Inflammatory macrophage treated with lipopolysaccharide for 4 hours (primary cell): ENCODE measurements at regions not wholly inside any gene's neighbourhood (a gene's known extent, or its start where the extent isn't known, plus 50 kb on each side); places are given as distances from the start of the nearest gene placed in this dataset.
"Not testable (repeated sequence)": the region's sequence is repeated elsewhere in the genome, so short reads cannot be mapped to it uniquely, and the experiment has no call there.

Source experiments
- DNase-seq: peaks from one replicate; pipeline ENCODE4 v3.0.0-alpha.2; 2020

DNA sequence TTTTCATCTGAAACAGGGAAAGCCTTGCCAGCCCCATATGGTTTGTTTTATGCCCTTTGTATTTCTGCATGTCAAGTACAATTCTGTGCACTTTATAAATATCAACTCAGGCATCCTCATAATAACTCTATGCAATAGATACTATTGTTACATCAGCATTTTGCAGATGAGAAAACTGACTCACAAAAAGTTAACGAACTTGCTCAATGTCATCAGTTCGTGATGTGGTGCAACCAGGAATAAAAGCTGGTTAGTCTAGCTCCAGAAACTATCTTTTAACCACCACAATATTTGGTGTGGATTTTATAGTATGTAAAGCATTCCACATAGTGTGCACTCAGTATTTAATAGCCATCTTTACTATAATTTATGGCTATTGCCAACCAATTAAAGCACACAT lies 134.9 kb downstream of the MRPS30 start:
- no peak for DNase-seq

DNA sequence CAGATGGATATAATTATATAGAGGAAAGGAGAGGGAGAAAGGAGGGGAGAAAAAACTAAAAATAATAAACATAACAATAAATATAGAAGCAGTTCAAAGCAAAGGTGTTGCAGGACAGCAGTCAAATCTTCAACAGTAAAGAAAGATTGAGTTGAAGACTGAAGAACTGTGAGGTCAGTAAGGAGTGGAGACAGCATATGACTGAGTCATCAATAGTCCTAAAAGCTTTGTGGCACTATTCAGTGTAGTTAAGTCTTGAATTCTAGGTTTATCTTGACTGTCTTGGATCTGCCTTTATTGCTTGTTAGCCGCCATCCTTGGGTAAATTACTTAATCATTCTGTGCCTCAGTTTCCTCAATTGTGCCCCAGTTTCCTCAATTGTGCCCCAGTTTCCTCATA lies 137.0 kb downstream of the MRPS30 start:
- DNase-seq, result no peak

DNA sequence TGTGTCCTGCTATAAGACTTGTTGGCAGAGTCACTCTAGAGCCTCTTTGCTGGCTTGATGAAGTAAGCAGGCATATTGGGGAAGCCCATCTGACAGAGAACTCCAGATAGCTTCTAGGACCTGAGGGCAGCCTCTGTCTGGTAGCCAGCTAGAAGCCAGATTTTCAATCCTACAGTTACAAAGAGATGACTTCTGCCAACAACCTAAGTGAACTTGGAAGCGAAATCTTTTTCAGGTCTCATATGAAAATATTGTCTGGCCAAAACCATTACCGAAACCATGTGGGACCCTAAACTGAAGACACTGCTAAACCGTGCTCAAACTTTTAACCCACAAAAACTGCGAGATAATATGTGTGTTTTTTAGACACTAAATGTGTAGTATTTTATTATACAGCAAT lies 140.9 kb downstream of the MRPS30 start:
- no peak for DNase-seq

DNA sequence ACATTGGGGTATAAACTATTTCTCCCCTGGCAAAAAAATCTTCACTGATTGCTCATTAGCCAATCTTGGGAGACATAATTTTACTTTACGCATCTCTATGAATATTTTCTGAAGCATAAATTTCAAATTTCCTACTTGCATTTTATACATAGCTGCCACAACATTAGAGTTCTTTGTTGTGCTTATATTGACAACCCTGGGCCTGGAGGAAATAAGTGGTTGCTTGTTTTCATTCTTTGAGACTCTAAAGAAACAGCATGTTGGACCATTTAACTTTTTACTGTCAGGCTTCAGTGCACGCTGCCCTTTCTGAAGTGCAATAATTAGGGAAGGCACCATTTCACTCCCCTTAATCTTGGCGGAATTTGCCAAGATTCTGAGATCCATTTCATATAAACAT lies 142.6 kb downstream of the MRPS30 start:
- DNase-seq, result no peak

DNA sequence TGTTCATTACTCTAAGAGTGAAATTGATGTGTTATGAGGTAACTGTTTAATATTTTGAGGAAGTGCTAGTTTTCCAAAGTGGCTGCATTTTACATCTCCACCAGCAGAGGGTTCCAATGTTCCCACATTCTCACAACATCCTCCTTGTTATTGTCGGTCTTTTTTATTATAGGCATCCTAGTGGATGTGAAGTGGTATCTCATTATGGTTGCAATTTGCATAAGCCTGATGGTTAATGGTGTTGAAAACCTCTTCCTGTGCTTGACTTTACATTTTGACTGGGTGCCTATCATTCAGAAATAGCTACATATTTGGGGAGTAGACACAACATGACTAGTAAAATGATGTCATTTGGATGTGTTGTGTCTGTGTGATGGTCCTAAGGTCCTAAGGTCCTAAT lies 143.6 kb downstream of the MRPS30 start:
- DNase-seq, result peak; percentile 40

DNA sequence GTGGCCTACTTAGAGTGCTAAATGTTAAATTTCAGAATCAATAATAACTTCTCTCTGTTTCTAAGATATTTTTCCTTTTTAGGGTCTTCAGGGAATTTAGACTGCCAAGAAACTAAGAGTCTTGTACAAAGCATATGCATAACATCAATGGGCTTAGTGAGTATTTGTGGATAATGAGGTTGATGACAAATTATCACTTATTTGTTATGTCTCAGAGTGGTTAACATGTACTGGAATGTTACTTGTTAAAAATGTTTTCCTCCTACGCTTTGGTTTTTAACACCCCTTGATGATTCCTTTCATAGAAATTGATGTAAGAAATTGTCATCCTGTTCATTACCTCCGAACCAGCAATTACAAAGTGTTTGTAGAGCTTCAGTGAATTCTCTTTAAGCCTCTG lies 144.3 kb downstream of the MRPS30 start:
- DNase-seq, result no peak

DNA sequence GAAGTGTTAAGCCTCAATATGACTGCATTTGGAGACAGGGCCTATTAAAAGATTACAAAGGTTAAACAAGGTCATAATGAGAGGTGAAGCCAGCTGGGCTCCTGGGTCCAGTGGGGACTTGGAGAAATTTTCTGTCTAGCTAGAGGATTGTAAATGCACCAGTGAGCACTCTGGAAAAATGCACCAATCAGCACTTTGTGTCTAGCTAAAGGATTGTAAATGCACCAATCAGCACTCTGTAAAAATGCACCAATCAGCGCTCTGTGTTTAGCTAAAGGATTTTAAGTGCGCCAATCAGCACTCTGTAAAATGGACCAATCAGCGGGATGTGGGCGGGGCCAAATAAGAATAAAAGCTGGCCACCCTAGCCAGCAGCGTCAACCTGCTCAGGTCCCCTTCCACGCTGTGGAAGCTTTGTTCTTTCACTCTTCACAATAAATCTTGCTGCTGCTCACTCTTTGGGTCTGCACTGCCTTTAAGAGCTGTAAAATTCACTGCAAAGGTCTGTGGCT lies 150.3 kb downstream of the MRPS30 start:
- not testable (repeated sequence) for DNase-seq

DNA sequence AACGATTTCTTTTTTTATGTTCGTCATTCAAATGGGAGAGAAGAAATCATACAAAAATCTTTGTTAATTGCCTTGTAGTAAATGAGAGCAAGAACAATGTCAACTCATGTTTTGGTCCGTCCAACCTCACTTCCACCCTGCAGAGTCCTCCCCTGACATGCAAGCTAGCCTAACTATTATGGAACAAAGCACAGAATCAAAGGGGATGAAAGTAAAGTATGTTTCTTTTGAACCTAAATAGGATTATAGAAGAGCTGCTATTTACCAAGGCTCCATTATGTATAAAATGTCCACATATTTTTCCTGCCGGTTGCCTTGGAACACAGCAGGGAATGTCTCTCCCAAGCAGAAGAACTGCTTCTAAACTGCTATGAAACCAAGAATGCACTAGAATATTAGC lies 161.1 kb downstream of the MRPS30 start:
- no peak for DNase-seq

DNA sequence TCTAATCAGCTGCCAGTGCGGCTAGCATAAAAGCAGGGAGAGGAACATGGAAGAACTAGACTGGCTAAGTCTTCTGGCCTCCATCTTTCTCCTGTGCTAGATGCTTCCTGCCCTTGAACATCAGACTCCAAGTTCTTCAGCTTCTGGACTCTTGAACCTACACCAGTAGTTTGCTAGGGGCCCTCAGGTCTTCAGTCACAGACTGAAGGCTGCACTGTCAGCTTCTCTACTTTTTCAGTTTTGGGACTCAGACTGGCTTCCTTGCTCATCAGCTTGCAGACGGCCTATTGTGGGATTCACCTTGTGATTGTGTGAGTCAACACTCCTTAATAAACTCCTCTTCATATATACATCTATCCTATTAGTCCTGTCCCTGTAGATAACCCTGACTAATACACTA lies 162.2 kb downstream of the MRPS30 start:
- not testable (repeated sequence) for DNase-seq

DNA sequence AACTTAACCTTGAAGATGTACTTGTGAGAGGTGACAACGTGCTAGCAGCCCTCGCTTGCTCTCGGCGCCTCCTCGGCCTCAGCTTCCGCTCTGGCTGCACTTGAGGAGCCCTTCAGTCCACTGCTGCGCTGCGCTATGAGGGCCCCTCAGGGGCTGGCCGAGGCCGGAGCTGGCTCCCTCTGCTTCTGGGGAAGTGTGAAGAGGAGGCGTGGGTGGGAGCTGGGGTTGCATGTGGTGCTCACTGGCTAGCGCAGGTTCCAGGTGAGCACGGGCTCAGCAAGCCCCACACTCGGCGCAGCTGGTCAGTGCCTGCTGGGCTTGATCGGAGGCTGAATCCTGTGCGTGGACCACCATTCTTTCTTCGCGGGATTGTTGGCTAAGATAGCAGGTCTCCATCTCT lies 166.1 kb downstream of the MRPS30 start:
- no peak for DNase-seq

DNA sequence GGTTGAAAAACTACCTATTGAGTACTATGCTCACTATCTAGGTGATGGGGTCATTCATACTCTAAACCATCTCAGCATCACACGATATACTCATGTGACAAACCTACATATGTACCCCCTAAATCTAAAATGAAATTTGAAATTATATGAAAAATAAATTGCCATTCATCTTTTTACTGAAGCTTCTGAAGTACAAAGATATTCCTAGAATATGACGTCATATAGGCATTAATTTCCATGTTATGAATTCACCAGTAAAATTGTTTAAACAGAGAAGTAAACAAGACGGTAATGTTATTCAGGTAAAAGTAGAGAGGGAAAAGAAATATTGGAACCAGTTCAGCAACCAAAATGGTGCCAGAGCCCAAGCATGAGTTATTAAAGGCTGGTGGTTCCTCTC lies 173.0 kb downstream of the MRPS30 start:
- no peak for DNase-seq

DNA sequence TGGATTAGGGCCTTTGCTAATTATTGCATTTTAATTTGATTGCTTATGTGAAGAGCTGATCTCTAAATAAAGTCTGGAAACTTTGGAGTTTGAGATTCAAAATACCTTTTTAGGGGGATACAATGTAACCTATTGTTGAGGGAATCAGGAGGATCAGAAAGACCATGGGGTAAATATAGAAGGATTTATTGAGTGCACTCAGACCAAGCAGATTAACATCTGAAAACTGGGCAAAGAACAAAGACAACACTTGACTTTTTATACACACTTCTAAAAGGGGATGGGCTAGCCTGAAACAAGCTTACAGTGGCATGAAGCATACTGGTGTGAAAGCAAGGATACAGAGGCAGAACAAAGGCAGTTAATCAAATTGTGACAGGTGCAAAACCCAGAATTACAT lies 174.3 kb downstream of the MRPS30 start:
- no peak for DNase-seq

DNA sequence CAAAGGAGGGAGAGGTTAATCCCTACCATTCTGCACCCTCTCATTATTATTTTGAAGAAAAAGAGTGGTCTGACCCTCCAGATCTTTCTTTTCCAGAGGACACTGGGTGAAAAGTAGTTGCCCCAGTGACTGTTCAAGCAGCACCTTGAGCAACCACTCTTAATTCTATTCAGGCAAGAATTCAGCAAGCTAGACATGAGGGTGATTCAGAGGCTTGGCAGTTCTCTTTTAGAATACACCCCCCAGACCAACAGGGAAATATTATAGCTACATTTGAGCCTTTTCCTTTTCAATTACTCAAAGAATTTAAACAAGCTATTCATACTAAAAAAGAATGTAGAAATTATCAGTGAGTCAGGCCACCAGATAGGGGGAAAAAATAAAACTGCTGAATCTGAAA lies 178.3 kb downstream of the MRPS30 start:
- DNase-seq, result no peak

DNA sequence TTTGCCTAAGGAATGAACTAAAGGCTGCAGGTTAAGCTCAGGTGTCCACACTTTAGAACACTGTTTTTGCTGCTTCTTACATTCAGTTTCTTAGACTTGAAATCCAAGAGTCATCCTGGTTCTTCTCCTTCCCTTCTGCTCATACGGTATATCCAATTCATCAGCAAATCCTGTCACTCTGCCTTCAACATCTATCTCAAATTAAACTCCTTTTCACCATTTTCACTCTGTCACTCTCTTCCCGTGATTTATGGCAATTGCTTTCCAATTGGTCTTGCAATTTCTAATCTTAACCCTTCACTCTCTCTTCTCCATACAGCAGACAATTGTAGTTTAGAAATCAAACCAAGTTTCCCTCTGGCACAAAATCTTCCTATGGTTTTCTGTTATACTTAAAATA lies 182.9 kb downstream of the MRPS30 start:
- DNase-seq, result no peak

DNA sequence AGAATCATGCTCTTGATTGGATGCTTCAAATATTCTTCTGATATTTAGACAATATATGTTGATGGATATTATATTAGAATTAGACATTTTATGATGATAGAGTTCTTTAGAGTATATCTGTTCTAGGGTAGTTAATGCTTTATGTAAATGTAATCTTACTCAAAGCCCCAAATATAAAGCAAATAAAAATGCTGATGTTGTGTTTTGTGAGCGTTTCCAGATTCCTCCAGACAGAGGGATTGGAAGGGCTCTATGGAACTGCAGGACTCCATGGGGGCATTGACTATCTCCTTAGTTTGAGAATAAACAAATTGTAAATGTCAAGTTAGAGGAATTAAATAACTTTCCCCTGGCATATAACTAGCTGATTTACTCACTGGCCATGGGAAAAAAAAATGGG lies 184.5 kb downstream of the MRPS30 start:
- no peak for DNase-seq

DNA sequence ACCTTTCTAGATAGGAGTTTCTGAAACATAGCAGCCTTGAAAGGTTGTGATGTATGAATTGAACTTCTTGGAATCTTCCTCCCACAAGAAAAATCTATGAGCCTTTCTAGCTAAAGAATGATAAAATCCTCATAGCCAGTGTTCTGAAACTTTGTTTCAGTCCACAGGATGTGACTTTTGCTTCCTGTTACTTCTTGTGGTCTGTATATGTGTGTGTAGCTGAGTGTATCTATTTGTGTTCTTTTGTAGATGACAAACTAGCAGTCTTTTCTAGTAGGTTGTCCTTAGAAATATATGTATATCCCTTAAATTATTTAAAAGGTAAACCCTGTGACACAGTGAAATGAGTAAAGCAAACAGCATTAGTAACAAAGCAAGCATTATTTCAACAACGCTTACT lies 188.8 kb downstream of the MRPS30 start:
- no peak for DNase-seq

DNA sequence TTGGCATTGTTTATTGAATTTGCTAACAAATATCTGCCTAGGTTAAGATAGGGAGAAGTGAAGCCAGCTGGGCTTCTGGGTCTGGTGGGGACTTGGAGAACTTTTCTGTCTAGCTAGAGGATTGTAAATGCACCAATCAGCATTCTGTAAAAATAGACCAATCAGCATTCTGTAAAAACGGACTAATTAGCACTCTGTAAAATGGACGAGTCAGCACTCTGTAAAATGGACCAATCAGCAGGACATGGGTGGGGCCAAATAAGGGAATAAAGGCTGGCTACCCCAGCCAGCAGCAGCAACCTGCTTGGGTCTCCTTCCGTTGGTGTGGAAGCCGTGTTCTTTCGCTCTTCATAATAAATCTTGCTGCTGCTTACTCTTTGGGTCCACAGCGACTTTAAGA lies 198.4 kb downstream of the MRPS30 start:
- DNase-seq, result not testable (repeated sequence)

DNA sequence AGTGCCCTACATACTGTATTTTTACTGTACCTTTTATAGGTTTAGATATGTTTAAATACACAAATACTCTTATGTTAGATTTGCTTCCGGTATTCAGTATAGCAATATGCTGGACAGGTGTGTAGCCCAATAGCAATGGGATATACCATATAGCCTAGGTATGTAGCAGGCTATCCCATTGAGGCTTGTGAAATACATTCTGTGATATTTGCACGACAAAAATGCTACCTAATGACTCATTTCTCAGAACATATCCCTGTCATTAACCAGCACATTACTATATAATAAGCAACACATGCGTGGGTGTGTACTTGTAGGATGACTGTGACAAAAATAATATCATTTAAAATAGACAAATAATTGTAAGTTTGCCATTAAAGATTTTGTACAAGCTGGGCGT lies 208.8 kb downstream of the MRPS30 start:
- DNase-seq, result no peak

DNA sequence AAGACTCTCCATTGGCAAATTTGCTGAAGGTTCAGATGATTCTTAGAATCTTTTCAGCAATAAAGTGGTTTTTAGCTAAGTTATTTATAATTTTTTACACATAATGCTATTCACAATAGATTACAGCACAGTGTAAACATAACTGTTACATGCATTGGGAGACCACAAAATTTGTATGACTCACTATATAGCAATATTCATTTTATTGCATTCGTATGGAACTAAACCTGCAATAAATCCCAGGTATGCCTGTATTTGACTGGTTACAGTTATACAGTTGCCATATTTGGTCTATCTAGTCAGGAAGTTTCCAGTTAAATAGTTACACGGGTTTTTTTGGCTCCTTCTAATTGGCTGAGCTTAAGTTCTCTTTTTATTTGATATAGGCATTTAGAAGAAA lies 220.8 kb downstream of the MRPS30 start:
- DNase-seq, result no peak

DNA sequence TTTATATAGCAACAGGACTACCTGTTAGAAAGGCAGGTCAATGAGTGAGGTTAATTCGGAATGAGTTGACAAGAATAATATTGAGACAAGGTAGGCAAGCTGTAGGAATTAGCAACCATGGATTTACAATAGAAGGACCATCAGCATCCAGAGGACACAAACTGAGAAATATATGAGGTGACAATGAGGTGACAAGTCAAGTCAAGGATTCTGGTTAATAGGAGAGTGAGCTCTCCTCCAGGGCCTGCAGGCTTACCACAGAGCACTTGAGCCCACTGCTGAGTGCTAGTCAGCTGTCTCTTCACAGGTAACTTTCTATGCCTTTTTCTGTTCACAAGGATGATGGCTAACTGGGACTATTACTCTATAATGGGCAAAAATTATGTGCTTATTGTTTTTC lies 227.2 kb downstream of the MRPS30 start:
- DNase-seq, result no peak

DNA sequence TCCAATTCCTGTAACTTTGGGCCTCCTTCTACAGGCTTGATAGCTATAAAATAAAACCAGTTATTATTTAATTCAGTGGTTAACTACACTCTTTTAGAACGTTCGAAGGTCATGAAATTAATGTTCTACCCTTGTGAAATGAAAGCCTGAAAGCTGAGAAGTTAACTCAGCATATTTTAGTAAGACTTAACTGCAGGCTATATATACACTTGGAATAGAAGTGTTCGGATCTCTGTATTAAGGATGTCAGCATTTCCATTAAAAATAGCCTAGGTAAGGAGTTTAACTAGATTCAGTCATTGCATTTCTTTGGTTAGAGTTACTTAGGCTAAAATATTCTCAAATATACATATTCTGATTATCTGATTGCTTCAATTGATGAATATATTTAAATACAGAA lies 229.2 kb downstream of the MRPS30 start:
- no peak for DNase-seq

DNA sequence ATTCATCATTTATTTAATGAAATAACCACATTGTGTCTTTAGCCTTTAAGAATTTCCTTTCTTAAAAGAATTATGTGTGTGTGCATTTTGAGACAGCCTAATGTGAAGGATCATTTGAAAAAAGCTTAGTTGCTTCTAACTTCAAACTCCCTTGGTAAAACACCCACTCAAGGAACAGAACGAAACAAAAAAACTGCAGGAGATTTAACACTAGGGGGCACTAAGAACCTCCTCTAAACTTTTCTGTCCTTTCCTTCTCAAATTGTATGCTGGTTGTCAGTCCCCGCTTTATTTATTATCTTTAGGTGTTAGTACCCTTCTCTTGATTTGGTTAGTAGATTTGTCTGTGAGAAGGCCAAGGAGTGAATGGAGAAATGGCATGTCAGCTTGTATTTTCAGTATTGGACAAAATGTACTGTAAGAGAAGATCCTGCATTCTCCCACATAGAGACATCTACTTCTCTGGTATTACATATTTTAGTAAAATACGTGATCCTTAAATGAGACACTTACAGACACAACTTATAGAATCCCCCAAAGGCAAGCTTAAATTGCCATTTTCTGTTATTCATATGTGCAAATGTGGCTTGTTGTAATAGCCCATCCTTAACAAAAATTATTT lies 229.7 kb downstream of the MRPS30 start:
- DNase-seq, result peak; percentile 20

DNA sequence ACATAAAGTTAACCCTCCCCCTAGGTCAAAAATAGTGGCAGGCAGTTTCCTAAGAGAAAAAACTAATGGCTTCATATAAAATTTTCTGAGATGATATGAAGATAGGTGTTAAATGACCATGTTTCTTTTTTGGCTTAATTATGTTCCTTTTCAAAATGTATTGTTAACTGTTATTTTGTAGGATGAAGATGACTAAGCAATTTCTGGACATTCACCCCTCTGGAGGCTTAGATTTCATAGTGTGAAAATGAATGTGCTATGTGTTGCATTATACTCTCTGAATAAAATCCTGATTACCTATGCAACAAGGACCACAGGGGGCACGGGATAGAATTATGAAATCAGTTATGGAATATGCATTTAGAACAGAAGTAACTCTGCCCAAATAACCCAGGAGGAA lies 233.5 kb downstream of the MRPS30 start:
- no peak for DNase-seq

DNA sequence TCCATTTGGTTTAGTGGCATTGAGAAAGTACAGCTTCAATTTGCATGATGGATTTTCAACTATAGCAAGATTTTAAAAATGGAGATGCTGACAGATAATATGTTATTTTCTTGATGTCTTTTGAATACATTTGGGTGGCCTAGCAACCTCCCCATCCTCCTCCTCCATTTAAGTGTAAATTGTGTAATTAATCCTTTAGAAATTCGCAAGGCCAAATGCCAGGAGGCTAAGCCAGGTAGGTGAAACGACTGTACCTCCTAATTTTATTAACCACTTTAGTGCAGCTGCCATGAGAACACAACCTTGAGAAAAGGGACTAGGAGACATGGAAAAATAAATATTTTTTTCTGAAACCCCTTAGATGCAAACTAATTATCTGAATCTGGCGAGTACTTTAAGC lies 248.8 kb downstream of the MRPS30 start:
- no peak for DNase-seq

DNA sequence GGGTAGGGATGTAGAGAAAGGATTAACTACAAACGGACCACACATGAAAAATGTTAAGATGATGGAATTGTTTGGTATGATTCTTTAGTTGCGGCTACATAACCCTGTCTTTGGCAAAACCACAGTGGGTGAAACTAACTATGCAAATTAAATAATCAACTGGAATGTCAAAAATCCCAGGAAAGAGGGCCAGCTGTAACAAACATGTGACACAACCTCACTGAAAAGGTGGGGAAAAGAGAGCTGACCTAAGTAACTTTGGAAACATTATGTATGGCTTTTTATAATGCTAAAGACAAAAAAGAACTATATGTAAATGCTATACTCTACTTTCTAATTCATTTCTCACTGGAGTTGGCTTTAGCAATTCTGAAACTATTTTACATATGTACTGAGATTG lies 252.0 kb downstream of the MRPS30 start:
- DNase-seq, result no peak

DNA sequence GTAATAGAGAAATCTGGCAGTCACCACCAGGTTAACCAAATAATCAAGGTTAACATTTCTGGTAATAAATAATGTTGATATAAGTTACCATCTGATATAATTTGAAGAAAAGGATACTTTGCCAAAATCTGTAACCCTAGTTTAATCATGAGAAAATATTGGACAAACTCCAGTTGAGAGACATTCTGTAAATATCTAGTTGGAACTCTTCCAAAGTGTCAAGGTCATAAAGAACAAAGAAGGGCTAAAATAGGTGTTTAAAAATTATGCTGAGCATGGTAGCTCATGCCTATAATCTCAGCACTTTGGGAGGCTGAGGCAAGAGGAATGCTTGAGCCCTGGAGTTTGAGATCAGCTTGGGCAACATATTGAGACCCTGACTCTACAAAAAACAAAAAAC lies 253.3 kb downstream of the MRPS30 start:
- DNase-seq, result no peak
